ENCODE measurements at regions not wholly inside any gene's neighbourhood (a gene's known extent, or its start where the extent isn't known, plus 50 kb on each side); places are given as distances from the start of the nearest gene placed in this dataset.
A peak's percentile ranks its signal among the peaks of the same experiment; 100 is the strongest.

- WGBS (ENCODE audit: insufficient coverage, low lambda C conversion rate) = no CpG with 5 or more reads among the region's 10 CpGs
- no peaks in the 10 kb centered on the region for H3K4me1 ChIP-seq (ENCODE audit: control insufficient read depth, insufficient read depth, low read length)
- no peaks in the 10 kb centered on the region for H3K9me3 ChIP-seq (ENCODE audit: control insufficient read depth, low read depth, low read length)
- H3K27me3 ChIP-seq (ENCODE audit: control insufficient read depth, insufficient read depth, low read length) = no peaks in the 10 kb centered on the region
- no peak overlapping the region for H3K27ac ChIP-seq (ENCODE audit: low read length)
- no peaks in the 10 kb centered on the region for H3K36me3 ChIP-seq (ENCODE audit: control insufficient read depth, insufficient read depth, low read length)
- no peak overlapping the region for H3K4me3 ChIP-seq (ENCODE audit: low read length)
- DNase-seq = no peak
These were observed 134.8 kb downstream of the DSEL start for GRCh38 chr18:67381608-67382150.

GRCh38 chr18:67380867-67381266 is 135.7 kb downstream of the DSEL start:
- DNase-seq = no peak
- no peak overlapping the region for H3K27ac ChIP-seq (ENCODE audit: low read length)
- no peak overlapping the region for H3K4me3 ChIP-seq (ENCODE audit: low read length)
- H3K9me3 ChIP-seq (ENCODE audit: control insufficient read depth, low read depth, low read length) = no peaks in the 10 kb centered on the region
- H3K36me3 ChIP-seq (ENCODE audit: control insufficient read depth, insufficient read depth, low read length) = no peaks in the 10 kb centered on the region
- no CpG with 5 or more reads among the region's 3 CpGs for WGBS (ENCODE audit: insufficient coverage, low lambda C conversion rate)
- H3K4me1 ChIP-seq (ENCODE audit: control insufficient read depth, insufficient read depth, low read length) = no peaks in the 10 kb centered on the region
- no peaks in the 10 kb centered on the region for H3K27me3 ChIP-seq (ENCODE audit: control insufficient read depth, insufficient read depth, low read length)

- Histone ChIP-seq H3K4me3 (ENCODE audit: low read length) (no peak overlapping the region), H3K36me3 (ENCODE audit: control insufficient read depth, insufficient read depth, low read length) (no peaks in the 10 kb centered on the region), H3K27me3 (ENCODE audit: control insufficient read depth, insufficient read depth, low read length) (no peaks in the 10 kb centered on the region), H3K4me1 (ENCODE audit: control insufficient read depth, insufficient read depth, low read length) (no peaks in the 10 kb centered on the region), H3K9me3 (ENCODE audit: control insufficient read depth, low read depth, low read length) (no peaks in the 10 kb centered on the region), H3K27ac (ENCODE audit: low read length) (no peak overlapping the region)
- no CpG with 5 or more reads among the region's 2 CpGs for WGBS (ENCODE audit: insufficient coverage, low lambda C conversion rate)
- no peak for DNase-seq
These were observed 136.5 kb downstream of the DSEL start for GRCh38 chr18:67379981-67380380.

GRCh38 chr18:67376372-67376771 is 140.1 kb downstream of the DSEL start:
- WGBS (ENCODE audit: insufficient coverage, low lambda C conversion rate) = 86% methylated on average over 2 of the region's 2 CpGs
- no peaks in the 10 kb centered on the region for H3K27me3 ChIP-seq (ENCODE audit: control insufficient read depth, insufficient read depth, low read length)
- DNase-seq = no peak
- H3K36me3 ChIP-seq (ENCODE audit: control insufficient read depth, insufficient read depth, low read length) = no peaks in the 10 kb centered on the region
- no peaks in the 10 kb centered on the region for H3K4me1 ChIP-seq (ENCODE audit: control insufficient read depth, insufficient read depth, low read length)
- H3K9me3 ChIP-seq (ENCODE audit: control insufficient read depth, low read depth, low read length) = no peaks in the 10 kb centered on the region
- no peak overlapping the region for H3K27ac ChIP-seq (ENCODE audit: low read length)
- no peak overlapping the region for H3K4me3 ChIP-seq (ENCODE audit: low read length)

- Histone ChIP-seq H3K27ac (ENCODE audit: low read length) (no peak overlapping the region), H3K4me3 (ENCODE audit: low read length) (no peak overlapping the region), H3K36me3 (ENCODE audit: control insufficient read depth, insufficient read depth, low read length) (no peaks in the 10 kb centered on the region), H3K27me3 (ENCODE audit: control insufficient read depth, insufficient read depth, low read length) (no peaks in the 10 kb centered on the region), H3K9me3 (ENCODE audit: control insufficient read depth, low read depth, low read length) (no peaks in the 10 kb centered on the region), H3K4me1 (ENCODE audit: control insufficient read depth, insufficient read depth, low read length) (no peaks in the 10 kb centered on the region)
- no peak for DNase-seq
- WGBS (ENCODE audit: insufficient coverage, low lambda C conversion rate) = no CpG with 5 or more reads among the region's 2 CpGs
These were observed 142.9 kb downstream of the DSEL start for GRCh38 chr18:67373636-67374035.

- WGBS (ENCODE audit: insufficient coverage, low lambda C conversion rate) = 90% methylated on average over 2 of the region's 2 CpGs
- no peaks in the 10 kb centered on the region for H3K9me3 ChIP-seq (ENCODE audit: control insufficient read depth, low read depth, low read length)
- H3K36me3 ChIP-seq (ENCODE audit: control insufficient read depth, insufficient read depth, low read length) = no peaks in the 10 kb centered on the region
- H3K4me1 ChIP-seq (ENCODE audit: control insufficient read depth, insufficient read depth, low read length) = no peaks in the 10 kb centered on the region
- DNase-seq = no peak
- H3K4me3 ChIP-seq (ENCODE audit: low read length) = no peak overlapping the region
- no peak overlapping the region for H3K27ac ChIP-seq (ENCODE audit: low read length)
- H3K27me3 ChIP-seq (ENCODE audit: control insufficient read depth, insufficient read depth, low read length) = no peaks in the 10 kb centered on the region
These were observed 149.0 kb downstream of the DSEL start for GRCh38 chr18:67367540-67367939.

GRCh38 chr18:67363694-67364093 is 152.8 kb downstream of the DSEL start:
- Histone ChIP-seq H3K36me3 (ENCODE audit: control insufficient read depth, insufficient read depth, low read length) (no peaks in the 10 kb centered on the region), H3K4me3 (ENCODE audit: low read length) (no peak overlapping the region), H3K9me3 (ENCODE audit: control insufficient read depth, low read depth, low read length) (no peaks in the 10 kb centered on the region), H3K27ac (ENCODE audit: low read length) (no peak overlapping the region), H3K27me3 (ENCODE audit: control insufficient read depth, insufficient read depth, low read length) (no peaks in the 10 kb centered on the region), H3K4me1 (ENCODE audit: control insufficient read depth, insufficient read depth, low read length) (no peaks in the 10 kb centered on the region)
- WGBS (ENCODE audit: insufficient coverage, low lambda C conversion rate) = no CpG with 5 or more reads among the region's 3 CpGs
- no peak for DNase-seq

GRCh38 chr18:67362906-67363305 is 153.6 kb downstream of the DSEL start:
- no peaks in the 10 kb centered on the region for H3K27me3 ChIP-seq (ENCODE audit: control insufficient read depth, insufficient read depth, low read length)
- WGBS (ENCODE audit: insufficient coverage, low lambda C conversion rate) = no CpG with 5 or more reads among the region's 2 CpGs
- H3K36me3 ChIP-seq (ENCODE audit: control insufficient read depth, insufficient read depth, low read length) = no peaks in the 10 kb centered on the region
- H3K27ac ChIP-seq (ENCODE audit: low read length) = no peak overlapping the region
- no peak for DNase-seq
- H3K9me3 ChIP-seq (ENCODE audit: control insufficient read depth, low read depth, low read length) = no peaks in the 10 kb centered on the region
- no peaks in the 10 kb centered on the region for H3K4me1 ChIP-seq (ENCODE audit: control insufficient read depth, insufficient read depth, low read length)
- no peak overlapping the region for H3K4me3 ChIP-seq (ENCODE audit: low read length)

- Histone ChIP-seq H3K27ac (ENCODE audit: low read length) (no peak overlapping the region), H3K36me3 (ENCODE audit: control insufficient read depth, insufficient read depth, low read length) (no peaks in the 10 kb centered on the region), H3K4me1 (ENCODE audit: control insufficient read depth, insufficient read depth, low read length) (no peaks in the 10 kb centered on the region), H3K9me3 (ENCODE audit: control insufficient read depth, low read depth, low read length) (no peaks in the 10 kb centered on the region), H3K27me3 (ENCODE audit: control insufficient read depth, insufficient read depth, low read length) (no peaks in the 10 kb centered on the region), H3K4me3 (ENCODE audit: low read length) (no peak overlapping the region)
- 80% methylated on average over 1 of the region's 8 CpGs for WGBS (ENCODE audit: insufficient coverage, low lambda C conversion rate)
- DNase-seq = peak in 1 of 2 donors; percentile 6
These were observed 156.4 kb downstream of the DSEL start for GRCh38 chr18:67359873-67360838.

GRCh38 chr18:67358947-67359346 is 157.6 kb downstream of the DSEL start:
- no peaks in the 10 kb centered on the region for H3K36me3 ChIP-seq (ENCODE audit: control insufficient read depth, insufficient read depth, low read length)
- no peak overlapping the region for H3K27ac ChIP-seq (ENCODE audit: low read length)
- H3K4me3 ChIP-seq (ENCODE audit: low read length) = no peak overlapping the region
- DNase-seq = no peak
- no peaks in the 10 kb centered on the region for H3K9me3 ChIP-seq (ENCODE audit: control insufficient read depth, low read depth, low read length)
- no peaks in the 10 kb centered on the region for H3K4me1 ChIP-seq (ENCODE audit: control insufficient read depth, insufficient read depth, low read length)
- no peaks in the 10 kb centered on the region for H3K27me3 ChIP-seq (ENCODE audit: control insufficient read depth, insufficient read depth, low read length)
- WGBS (ENCODE audit: insufficient coverage, low lambda C conversion rate) = 91% methylated on average over 4 of the region's 8 CpGs
